SK-N-SH (cell line): ENCODE measurements at regions not wholly inside any gene's neighbourhood (a gene's known extent, or its start where the extent isn't known, plus 50 kb on each side); places are given as distances from the start of the nearest gene placed in this dataset.

Source experiments
- CTCF ChIA-PET: fragments of 300-600, 350-600 bp; formaldehyde crosslinking; extraction: SDS; loops from one replicate; lab custom pipeline; 2021; lab: Yijun Ruan, JAX
- POLR2A ChIA-PET: fragments of 350-600 bp; sonication (Branson Sonifier 250); formaldehyde crosslinking; extraction: SDS; loops from one replicate; lab custom pipeline; 2020; ENCODE audit warnings: antibody characterized with exemption, inconsistent platforms; lab: Yijun Ruan, JAX
- DNase-seq: peaks from one replicate; pipeline ENCODE4 v3.0.0; 2012
- H2AFZ ChIP-seq: fragments of 200-600 bp; sonication (generic); 2 replicates; pipeline ENCODE4 v1.8.1; 2016; ENCODE audit warnings: antibody characterized with exemption, mild to moderate bottlenecking, low read depth
- H3F3A ChIP-seq: fragments of 200-600 bp; sonication (generic); replicated peaks from 2 replicates; pipeline ENCODE3; 2016; ENCODE audit warnings: antibody characterized with exemption, mild to moderate bottlenecking; ENCODE audit not compliant: insufficient read depth
- H3K27ac ChIP-seq, 2 experiments: fragments of 200-500 bp in 1 of 2; fragments of 200-600 bp in 1 of 2; sonication (Bioruptor generic) in 1 of 2; sonication (generic), shearing (Covaris generic) in 1 of 2; 2 replicates each; pipeline versions ENCODE4 v1.5.1 to v1.6.1; 2014 to 2016; ENCODE audit warnings: low read depth in 2 of 2, inconsistent platforms in 1 of 2, low read length in 1 of 2, mild to moderate bottlenecking in 1 of 2, mixed read lengths in 1 of 2
- H3K27me3 ChIP-seq: fragments of 200-600 bp; sonication (generic), shearing (Covaris generic); 2 replicates; pipeline ENCODE4 v1.6.1; 2016; ENCODE audit warnings: mixed run types; ENCODE audit not compliant: insufficient read depth
- H3K36me3 ChIP-seq, 2 experiments: fragments of 200-500 bp in 1 of 2; fragments of 200-600 bp in 1 of 2; sonication (Bioruptor generic) in 1 of 2; sonication (generic) in 1 of 2; replicated peaks in 1 of 2; 2 replicates each; pipeline versions ENCODE3 to v1.5.1; 2014 to 2016; ENCODE audit warnings: low read length in 1 of 2, mild to moderate bottlenecking in 1 of 2; ENCODE audit not compliant: insufficient read depth in 2 of 2, control insufficient read depth in 1 of 2
- H3K4me1 ChIP-seq, 2 experiments: fragments of 200-500 bp in 1 of 2; fragments of 200-600 bp in 1 of 2; sonication (Bioruptor generic) in 1 of 2; sonication (generic), shearing (Covaris generic) in 1 of 2; 2 replicates each; pipeline versions ENCODE4 v1.5.1 to v1.6.1; 2014 to 2016; ENCODE audit warnings: low read depth in 1 of 2, low read length in 1 of 2, mixed run types in 1 of 2; ENCODE audit not compliant: insufficient read depth in 2 of 2, control insufficient read depth in 1 of 2
- H3K4me2 ChIP-seq: fragments of 200-600 bp; sonication (generic), shearing (Covaris generic); 2 replicates; pipeline ENCODE4 v1.6.1; 2017; ENCODE audit warnings: mixed run types
- H3K4me3 ChIP-seq, 2 experiments: fragments of 200-500 bp in 1 of 2; fragments of 200-600 bp in 1 of 2; sonication (Bioruptor generic) in 1 of 2; sonication (generic), shearing (Covaris generic) in 1 of 2; 2 replicates each; pipeline versions ENCODE4 v1.5.1 to v1.8.1; 2014 to 2016; ENCODE audit warnings: low read depth in 2 of 2, inconsistent platforms in 1 of 2, low read length in 1 of 2, mild to moderate bottlenecking in 1 of 2, mixed read lengths in 1 of 2, moderate library complexity in 1 of 2
- H3K79me2 ChIP-seq: fragments of 200-600 bp; sonication (generic); 2 replicates; pipeline ENCODE4 v1.8.1; 2017; ENCODE audit warnings: mild to moderate bottlenecking; ENCODE audit not compliant: insufficient read depth
- H3K9ac ChIP-seq: fragments of 200-600 bp; sonication (generic); 2 replicates; pipeline ENCODE4 v1.6.1; 2017; ENCODE audit warnings: mixed run types
- H3K9me2 ChIP-seq: fragments of 200-600 bp; sonication (generic); 2 replicates; pipeline ENCODE4 v1.6.1; 2017; ENCODE audit warnings: mixed run types
- H3K9me3 ChIP-seq: fragments of 200-600 bp; sonication (generic); 2 replicates; pipeline ENCODE4 v1.6.1; 2017; ENCODE audit warnings: mixed run types, mild to moderate bottlenecking, moderate library complexity
- H4K20me1 ChIP-seq: fragments of 200-600 bp; sonication (generic); 2 replicates; pipeline ENCODE4 v1.6.1; 2017; ENCODE audit warnings: mild to moderate bottlenecking, mixed run types; ENCODE audit not compliant: insufficient read depth
- EZH2phosphoT487 ChIP-seq: fragments of 200-600 bp; sonication (generic); IDR thresholded peaks from 2 replicates; pipeline ENCODE4 v1.6.1; 2017; ENCODE audit warnings: low read depth, mixed run types, mild to moderate bottlenecking, antibody characterized with exemption, moderate library complexity, borderline replicate concordance
- FOSL2 ChIP-seq: IDR thresholded peaks from 2 replicates; pipeline ENCODE4 v1.4.0; 2012; ENCODE audit warnings: low read depth, mild to moderate bottlenecking, moderate library complexity, borderline replicate concordance
- GABPA ChIP-seq: IDR thresholded peaks from 2 replicates; pipeline ENCODE4 v1.4.0; 2012; ENCODE audit warnings: low read depth, mild to moderate bottlenecking
- GATA2 ChIP-seq: sonication (generic); formaldehyde crosslinking; IDR thresholded peaks from 2 replicates; pipeline ENCODE4 v1.5.0; 2020; ENCODE audit warnings: mild to moderate bottlenecking, missing genetic modification reagents
- JUND ChIP-seq: IDR thresholded peaks from 2 replicates; pipeline ENCODE4 v1.4.0; 2012
- MAX ChIP-seq: IDR thresholded peaks from 2 replicates; pipeline ENCODE4 v1.4.0; 2012; ENCODE audit warnings: low read depth
- MEF2A ChIP-seq: IDR thresholded peaks from 2 replicates; pipeline ENCODE4 v1.4.0; 2012; ENCODE audit warnings: low read depth, borderline replicate concordance
- NRF1 ChIP-seq: IDR thresholded peaks from 2 replicates; pipeline ENCODE4 v1.6.1; 2012; ENCODE audit warnings: low read depth, mild to moderate bottlenecking, low read length
- POLR2AphosphoS5 ChIP-seq: IDR thresholded peaks from 2 replicates; pipeline ENCODE4 v1.6.1; 2012; ENCODE audit warnings: low read depth, low read length
- RAD21 ChIP-seq: IDR thresholded peaks from 2 replicates; pipeline ENCODE4 v1.6.1; 2012; ENCODE audit warnings: mild to moderate bottlenecking, low read length
- REST ChIP-seq: IDR thresholded peaks from 2 replicates; pipeline ENCODE4 v1.6.1; 2012; ENCODE audit warnings: mild to moderate bottlenecking, low read depth, low read length, moderate library complexity
- SIN3A ChIP-seq: IDR thresholded peaks from 2 replicates; pipeline ENCODE4 v1.6.1; 2012; ENCODE audit warnings: low read depth, mild to moderate bottlenecking, low read length, moderate library complexity, borderline replicate concordance
- TAF1 ChIP-seq: IDR thresholded peaks from 2 replicates; pipeline ENCODE4 v1.6.1; 2012; ENCODE audit warnings: low read depth, mild to moderate bottlenecking, low read length, moderate library complexity, borderline replicate concordance
- YY1 ChIP-seq: IDR thresholded peaks from 2 replicates; pipeline ENCODE4 v1.4.0; 2012; ENCODE audit warnings: low read depth, mild to moderate bottlenecking
- ZBTB33 ChIP-seq: IDR thresholded peaks from 2 replicates; pipeline ENCODE4 v1.4.0; 2012; ENCODE audit warnings: low read depth, borderline replicate concordance
- WGBS: methylation state at CpG from one replicate; pipeline ENCODE4 v1.1.6; 2017; ENCODE audit warnings: low lambda C conversion rate; 5-methylcytosine and 5-hydroxymethylcytosine counted together

- POLR2A ChIA-PET = no interaction called here
- no peaks in the 10 kb centered on the region for H3F3A ChIP-seq
- H3K27me3 ChIP-seq = no peaks in the 10 kb centered on the region
- TF ChIP-seq NRF1 (no peak), POLR2AphosphoS5 (no peak), MAX (no peak), REST (no peak), YY1 (no peak), TAF1 (no peak), EZH2phosphoT487 (no peak), GABPA (no peak), ZBTB33 (no peak), FOSL2 (no peak), SIN3A (no peak), RAD21 (no peak), GATA2 (no peak), JUND (no peak), MEF2A (no peak)
- no peak overlapping the region for H3K4me2 ChIP-seq
- WGBS = 70% methylated on average over 3 of the region's 3 CpGs
- no peaks in the 10 kb centered on the region for H3K36me3 ChIP-seq
- H3K9me3 ChIP-seq = no peaks in the 10 kb centered on the region
- no peaks in the 10 kb centered on the region for H4K20me1 ChIP-seq
- H3K27ac ChIP-seq = no peak overlapping the region
- DNase-seq = no peak
- CTCF ChIA-PET = no interaction called here
- H3K9ac ChIP-seq = no peak overlapping the region
- no peaks in the 10 kb centered on the region for H3K9me2 ChIP-seq
- H3K4me1 ChIP-seq = no peaks in the 10 kb centered on the region
- no peak overlapping the region for H2AFZ ChIP-seq
- H3K79me2 ChIP-seq = no peaks in the 10 kb centered on the region
- H3K4me3 ChIP-seq = no peak overlapping the region
These were observed 69.1 kb downstream of the PTGS2 start for GRCh38 chr1:186611156-186611555.
